ENCODE measurements at regions not wholly inside any gene's neighbourhood (a gene's known extent, or its start where the extent isn't known, plus 50 kb on each side); places are given as distances from the start of the nearest gene placed in this dataset.
"Not testable (repeated sequence)": the region's sequence is repeated elsewhere in the genome, so short reads cannot be mapped to it uniquely, and the experiment has no call there.

- no peak for DNase-seq
These were observed 132.7 kb upstream of the CADM1 start for GRCh38 chr11:115636753-115637527.

GRCh38 chr11:115633977-115634376, 129.8 kb upstream of the CADM1 start:
- DNase-seq, result not testable (repeated sequence)

- no peak for DNase-seq
These were observed 127.8 kb upstream of the CADM1 start for GRCh38 chr11:115632061-115632460.

GRCh38 chr11:115631609-115632008, 127.4 kb upstream of the CADM1 start:
- no peak for DNase-seq

GRCh38 chr11:115630214-115630613, 126.0 kb upstream of the CADM1 start:
- no peak for DNase-seq

- no peak for DNase-seq
These were observed 125.3 kb upstream of the CADM1 start for GRCh38 chr11:115629456-115630015.

GRCh38 chr11:115627666-115628460, 123.6 kb upstream of the CADM1 start:
- no peak for DNase-seq

- DNase-seq, result no peak
These were observed 122.9 kb upstream of the CADM1 start for GRCh38 chr11:115627071-115627470.

- no peak for DNase-seq
These were observed 122.2 kb upstream of the CADM1 start for GRCh38 chr11:115626414-115626813.

- DNase-seq, result no peak
These were observed 121.3 kb upstream of the CADM1 start for GRCh38 chr11:115625502-115625901.

- DNase-seq, result no peak
These were observed 119.8 kb upstream of the CADM1 start for GRCh38 chr11:115624065-115624464.

- no peak for DNase-seq
These were observed 118.8 kb upstream of the CADM1 start for GRCh38 chr11:115623021-115623451.

- no peak for DNase-seq
These were observed 114.2 kb upstream of the CADM1 start for GRCh38 chr11:115618428-115618827.

GRCh38 chr11:115617767-115618166, 113.6 kb upstream of the CADM1 start:
- DNase-seq, result no peak

GRCh38 chr11:115616971-115617370, 112.8 kb upstream of the CADM1 start:
- no peak for DNase-seq

- peak; percentile 3 for DNase-seq
These were observed 109.9 kb upstream of the CADM1 start for GRCh38 chr11:115613986-115614632.

GRCh38 chr11:115613004-115613403, 108.8 kb upstream of the CADM1 start:
- no peak for DNase-seq

- no peak for DNase-seq
These were observed 108.0 kb upstream of the CADM1 start for GRCh38 chr11:115612046-115612730.

- no peak for DNase-seq
These were observed 107.1 kb upstream of the CADM1 start for GRCh38 chr11:115611343-115611742.

- no peak for DNase-seq
These were observed 106.7 kb upstream of the CADM1 start for GRCh38 chr11:115610908-115611307.

GRCh38 chr11:115610234-115610633, 106.0 kb upstream of the CADM1 start:
- not testable (repeated sequence) for DNase-seq

- no peak for DNase-seq
These were observed 104.8 kb upstream of the CADM1 start for GRCh38 chr11:115608976-115609375.

Measured in stimulated activated CD4-positive, alpha-beta T cell treated with anti-CD3 and anti-CD28 coated beads, Interleukin-15, amount 100 ng/mL, for 24 hours (primary cell).